ENCODE measurements at regions not wholly inside any gene's neighbourhood (a gene's known extent, or its start where the extent isn't known, plus 50 kb on each side); places are given as distances from the start of the nearest gene placed in this dataset.
A peak's percentile ranks its signal among the peaks of the same experiment; 100 is the strongest.
"Not testable (repeated sequence)": the region's sequence is repeated elsewhere in the genome, so short reads cannot be mapped to it uniquely, and the experiment has no call there.

- not testable (repeated sequence) for ATAC-seq (replicated peaks; ENCODE audit: extremely low read depth, poor library complexity, severe bottlenecking)
Measured at GRCh38 chr12:8354741-8355140, 101.0 kb upstream of the CLEC6A start.

GRCh38 chr12:8355531-8355930 lies 100.2 kb upstream of the CLEC6A start:
- not testable (repeated sequence) for H3K4me1 Mint-ChIP-seq; H3K9me3 Mint-ChIP-seq; ATAC-seq (replicated peaks; ENCODE audit: extremely low read depth, poor library complexity, severe bottlenecking); H3K4me3 Mint-ChIP-seq; H3K27ac Mint-ChIP-seq (ENCODE audit: low read depth); DNase-seq (ENCODE audit: low spot score in 2 of 2); H3K36me3 Mint-ChIP-seq (ENCODE audit: insufficient read depth)
- H3K27me3 Mint-ChIP-seq: peaks cover 69% of the 10 kb centered on the region

More at GRCh38 chr12:8354741-8355140, 101.0 kb upstream of the CLEC6A start:
- not testable (repeated sequence) for H3K4me1 Mint-ChIP-seq; H3K9me3 Mint-ChIP-seq; H3K4me3 Mint-ChIP-seq; H3K36me3 Mint-ChIP-seq (ENCODE audit: insufficient read depth); H3K27ac Mint-ChIP-seq (ENCODE audit: low read depth); DNase-seq (ENCODE audit: low spot score in 2 of 2)
- peaks cover 69% of the 10 kb centered on the region for H3K27me3 Mint-ChIP-seq

GRCh38 chr12:8373744-8374143 lies 82.0 kb upstream of the CLEC6A start:
- H3K4me1 Mint-ChIP-seq; DNase-seq (ENCODE audit: low spot score in 2 of 2); H3K27ac Mint-ChIP-seq (ENCODE audit: low read depth); H3K36me3 Mint-ChIP-seq (ENCODE audit: insufficient read depth); ATAC-seq (replicated peaks; ENCODE audit: extremely low read depth, poor library complexity, severe bottlenecking); H3K9me3 Mint-ChIP-seq; H3K4me3 Mint-ChIP-seq: not testable (repeated sequence)
- H3K27me3 Mint-ChIP-seq: peaks cover 10% of the 10 kb centered on the region

- not testable (repeated sequence) for H3K36me3 Mint-ChIP-seq (ENCODE audit: insufficient read depth); H3K4me3 Mint-ChIP-seq; H3K9me3 Mint-ChIP-seq; H3K27ac Mint-ChIP-seq (ENCODE audit: low read depth); ATAC-seq (replicated peaks; ENCODE audit: extremely low read depth, poor library complexity, severe bottlenecking); DNase-seq (ENCODE audit: low spot score in 2 of 2); H3K4me1 Mint-ChIP-seq
- peaks cover 23% of the 10 kb centered on the region for H3K27me3 Mint-ChIP-seq
Measured at GRCh38 chr12:8375122-8375521, 80.6 kb upstream of the CLEC6A start.

- peaks cover 41% of the 10 kb centered on the region for H3K27me3 Mint-ChIP-seq
- not testable (repeated sequence) for H3K36me3 Mint-ChIP-seq (ENCODE audit: insufficient read depth); H3K4me3 Mint-ChIP-seq; H3K9me3 Mint-ChIP-seq; H3K4me1 Mint-ChIP-seq; H3K27ac Mint-ChIP-seq (ENCODE audit: low read depth); DNase-seq (ENCODE audit: low spot score in 2 of 2); ATAC-seq (replicated peaks; ENCODE audit: extremely low read depth, poor library complexity, severe bottlenecking)
Measured at GRCh38 chr12:8377756-8378155, 78.0 kb upstream of the CLEC6A start.

- H3K27me3 Mint-ChIP-seq: peaks cover 59% of the 10 kb centered on the region
- not testable (repeated sequence) for H3K4me1 Mint-ChIP-seq; H3K9me3 Mint-ChIP-seq; H3K36me3 Mint-ChIP-seq (ENCODE audit: insufficient read depth); DNase-seq (ENCODE audit: low spot score in 2 of 2); ATAC-seq (replicated peaks; ENCODE audit: extremely low read depth, poor library complexity, severe bottlenecking); H3K27ac Mint-ChIP-seq (ENCODE audit: low read depth); H3K4me3 Mint-ChIP-seq
Measured at GRCh38 chr12:8382556-8382955, 73.2 kb upstream of the CLEC6A start.

GRCh38 chr12:8384686-8385085 lies 71.1 kb upstream of the CLEC6A start:
- H3K4me1 Mint-ChIP-seq; H3K27ac Mint-ChIP-seq (ENCODE audit: low read depth); H3K36me3 Mint-ChIP-seq (ENCODE audit: insufficient read depth); H3K9me3 Mint-ChIP-seq; H3K4me3 Mint-ChIP-seq; DNase-seq (ENCODE audit: low spot score in 2 of 2); ATAC-seq (replicated peaks; ENCODE audit: extremely low read depth, poor library complexity, severe bottlenecking): not testable (repeated sequence)
- peaks cover 59% of the 10 kb centered on the region for H3K27me3 Mint-ChIP-seq

- peaks cover 55% of the 10 kb centered on the region for H3K27me3 Mint-ChIP-seq
- ATAC-seq (replicated peaks; ENCODE audit: extremely low read depth, poor library complexity, severe bottlenecking); DNase-seq (ENCODE audit: low spot score in 2 of 2); H3K27ac Mint-ChIP-seq (ENCODE audit: low read depth); H3K9me3 Mint-ChIP-seq; H3K36me3 Mint-ChIP-seq (ENCODE audit: insufficient read depth); H3K4me1 Mint-ChIP-seq; H3K4me3 Mint-ChIP-seq: not testable (repeated sequence)
Measured at GRCh38 chr12:8385431-8385830, 70.3 kb upstream of the CLEC6A start.

- H3K27ac Mint-ChIP-seq (ENCODE audit: low read depth); ATAC-seq (replicated peaks; ENCODE audit: extremely low read depth, poor library complexity, severe bottlenecking); DNase-seq (ENCODE audit: low spot score in 2 of 2); H3K4me3 Mint-ChIP-seq; H3K4me1 Mint-ChIP-seq; H3K9me3 Mint-ChIP-seq; H3K36me3 Mint-ChIP-seq (ENCODE audit: insufficient read depth): not testable (repeated sequence)
- H3K27me3 Mint-ChIP-seq: peaks cover 46% of the 10 kb centered on the region
Measured at GRCh38 chr12:8386661-8387060, 69.1 kb upstream of the CLEC6A start.

GRCh38 chr12:8389296-8389695 lies 66.5 kb upstream of the CLEC6A start:
- H3K4me1 Mint-ChIP-seq; DNase-seq (ENCODE audit: low spot score in 2 of 2); ATAC-seq (replicated peaks; ENCODE audit: extremely low read depth, poor library complexity, severe bottlenecking); H3K9me3 Mint-ChIP-seq; H3K27ac Mint-ChIP-seq (ENCODE audit: low read depth); H3K36me3 Mint-ChIP-seq (ENCODE audit: insufficient read depth): not testable (repeated sequence)
- peak overlapping the region; percentile 66 for H3K4me3 Mint-ChIP-seq
- peaks cover 31% of the 10 kb centered on the region for H3K27me3 Mint-ChIP-seq

- H3K36me3 Mint-ChIP-seq (ENCODE audit: insufficient read depth); ATAC-seq (replicated peaks; ENCODE audit: extremely low read depth, poor library complexity, severe bottlenecking); H3K4me1 Mint-ChIP-seq; H3K27ac Mint-ChIP-seq (ENCODE audit: low read depth); H3K9me3 Mint-ChIP-seq: not testable (repeated sequence)
- peak in 1 of 2 donors; percentile 57 for DNase-seq (ENCODE audit: low spot score in 2 of 2)
- Mint-ChIP-seq H3K27me3 (peaks cover 24% of the 10 kb centered on the region), H3K4me3 (peak overlapping the region; percentile 66)
Measured at GRCh38 chr12:8390001-8390777, 65.6 kb upstream of the CLEC6A start.

- not testable (repeated sequence) for H3K9me3 Mint-ChIP-seq; H3K36me3 Mint-ChIP-seq (ENCODE audit: insufficient read depth); H3K4me1 Mint-ChIP-seq; H3K27ac Mint-ChIP-seq (ENCODE audit: low read depth)
- ATAC-seq (replicated peaks; ENCODE audit: extremely low read depth, poor library complexity, severe bottlenecking) (peak; percentile 82), DNase-seq (ENCODE audit: low spot score in 2 of 2) (peak; percentile 42 to 68)
- peaks cover 20% of the 10 kb centered on the region for H3K27me3 Mint-ChIP-seq
- H3K4me3 Mint-ChIP-seq: peak overlapping the region; percentile 41
Measured at GRCh38 chr12:8396225-8397071, 59.3 kb upstream of the CLEC6A start.

- not testable (repeated sequence) for H3K4me1 Mint-ChIP-seq; H3K36me3 Mint-ChIP-seq (ENCODE audit: insufficient read depth); ATAC-seq (replicated peaks; ENCODE audit: extremely low read depth, poor library complexity, severe bottlenecking); H3K27ac Mint-ChIP-seq (ENCODE audit: low read depth); H3K9me3 Mint-ChIP-seq; DNase-seq (ENCODE audit: low spot score in 2 of 2)
- Mint-ChIP-seq H3K27me3 (peaks cover 20% of the 10 kb centered on the region), H3K4me3 (peak overlapping the region; percentile 43)
Measured at GRCh38 chr12:8397378-8397777, 58.4 kb upstream of the CLEC6A start.

Measured in central memory CD8-positive, alpha-beta T cell (primary cell).